OCI-M2 (cell line): ENCODE measurements at regions not wholly inside any gene's neighbourhood (a gene's known extent, or its start where the extent isn't known, plus 50 kb on each side); places are given as distances from the start of the nearest gene placed in this dataset.
A peak's percentile ranks its signal among the peaks of the same experiment; 100 is the strongest.

Experiments
- DNase-seq: peaks from one replicate; lab custom pipeline; 2025; ENCODE audit not compliant: unreplicated experiment; lab: John Stamatoyannopoulos, UW

DNA sequence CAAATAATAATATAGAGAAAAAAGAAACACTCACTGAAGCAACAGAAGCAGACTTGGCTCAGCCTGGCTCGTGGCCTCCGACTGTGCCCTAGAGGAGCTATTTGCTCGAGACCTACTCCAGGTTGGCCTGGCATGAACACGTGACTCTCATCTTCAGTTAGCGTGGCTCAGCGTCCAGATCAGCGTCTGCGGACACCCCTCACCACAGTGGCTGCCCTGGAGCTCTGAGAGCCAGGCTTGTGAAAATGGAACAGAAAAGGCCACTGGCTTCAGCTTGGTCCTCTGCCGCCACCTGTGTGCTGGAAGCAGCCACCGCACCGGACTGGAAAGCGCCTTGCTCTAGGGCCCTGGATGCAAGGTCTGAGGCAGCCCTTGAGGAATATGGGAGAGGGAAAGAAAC, 1184.0 kb upstream of the GYPC start:
- no peak for DNase-seq

DNA sequence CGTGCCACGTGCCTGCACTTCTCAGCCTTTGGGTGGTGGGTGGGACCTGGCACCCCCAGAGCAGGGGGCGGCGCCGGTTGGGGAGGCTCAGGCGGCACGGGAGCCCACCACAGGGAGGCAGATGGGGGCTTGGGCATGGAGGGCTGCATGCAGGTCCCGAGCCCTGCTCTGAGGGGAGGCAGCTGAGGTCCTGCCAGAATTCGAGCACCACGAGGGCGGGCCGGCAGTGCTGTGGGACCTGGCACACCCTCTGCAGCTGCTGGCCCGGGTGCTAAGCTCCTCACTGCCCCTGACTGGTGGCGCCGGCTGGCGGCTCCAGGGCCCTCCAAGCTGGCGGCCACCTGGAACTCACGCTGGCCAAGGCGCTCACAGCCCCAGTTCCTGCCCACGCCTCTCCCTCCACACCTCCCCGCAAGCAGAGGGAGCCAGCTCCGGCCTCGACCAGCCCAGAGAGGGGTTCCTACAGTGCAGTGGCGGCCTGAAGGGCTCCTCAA, 1176.8 kb upstream of the GYPC start:
- no peak for DNase-seq

DNA sequence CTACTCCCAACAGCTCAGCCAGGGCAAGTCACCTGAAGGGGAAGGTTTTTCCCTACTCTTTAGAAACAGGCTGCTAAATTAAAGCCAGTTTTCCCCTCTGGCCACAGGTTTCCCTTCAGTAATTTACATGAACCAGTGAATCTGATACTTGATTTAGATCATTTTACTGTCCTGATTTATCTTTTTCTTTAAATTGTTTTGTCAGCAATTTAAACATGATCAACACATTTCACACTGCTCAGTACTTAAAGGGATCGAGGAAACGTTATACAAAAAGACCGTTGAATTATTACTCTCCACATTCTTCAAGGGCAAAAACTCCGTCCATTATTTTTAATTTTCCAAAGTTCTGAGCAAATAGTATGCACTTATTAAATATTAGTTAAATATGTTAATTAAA, 1165.7 kb upstream of the GYPC start:
- no peak for DNase-seq

DNA sequence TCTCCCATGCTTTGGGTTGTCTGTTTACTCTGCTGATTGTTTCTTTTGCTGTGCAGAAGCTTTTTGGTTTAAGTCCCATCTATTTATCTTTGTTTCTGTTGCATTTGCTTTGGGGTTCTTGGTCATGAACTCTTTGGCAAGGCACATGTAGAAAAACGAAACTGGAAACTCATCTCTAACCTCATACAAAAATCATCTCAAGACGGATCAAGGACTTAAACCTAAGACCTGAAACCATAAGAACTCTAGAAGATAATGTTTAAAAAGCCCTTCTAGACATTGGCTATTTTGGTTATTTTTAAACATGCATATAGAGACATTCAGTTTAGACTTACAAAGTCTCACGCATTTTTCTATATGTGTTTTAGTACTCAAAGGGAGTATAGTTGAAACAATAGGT, 1164.3 kb upstream of the GYPC start:
- no peak for DNase-seq

DNA sequence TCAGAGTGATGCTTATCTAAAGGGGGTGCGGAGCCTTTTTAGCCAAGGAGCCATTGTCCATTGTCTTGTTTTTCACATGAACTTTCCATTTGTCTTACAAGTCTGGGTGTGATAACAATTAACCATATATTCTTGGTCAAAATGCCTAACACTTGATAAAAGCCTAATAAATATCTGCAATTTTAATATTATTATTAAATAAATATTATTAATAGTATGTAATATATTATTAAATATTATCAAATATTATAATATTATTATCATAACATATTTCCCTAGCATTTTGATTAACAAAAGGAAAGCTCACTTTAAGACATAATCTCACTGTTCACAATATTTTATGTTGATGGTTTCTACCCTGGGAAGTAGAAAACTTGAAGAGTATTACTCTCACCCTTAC, 1143.6 kb upstream of the GYPC start:
- DNase-seq: no peak

DNA sequence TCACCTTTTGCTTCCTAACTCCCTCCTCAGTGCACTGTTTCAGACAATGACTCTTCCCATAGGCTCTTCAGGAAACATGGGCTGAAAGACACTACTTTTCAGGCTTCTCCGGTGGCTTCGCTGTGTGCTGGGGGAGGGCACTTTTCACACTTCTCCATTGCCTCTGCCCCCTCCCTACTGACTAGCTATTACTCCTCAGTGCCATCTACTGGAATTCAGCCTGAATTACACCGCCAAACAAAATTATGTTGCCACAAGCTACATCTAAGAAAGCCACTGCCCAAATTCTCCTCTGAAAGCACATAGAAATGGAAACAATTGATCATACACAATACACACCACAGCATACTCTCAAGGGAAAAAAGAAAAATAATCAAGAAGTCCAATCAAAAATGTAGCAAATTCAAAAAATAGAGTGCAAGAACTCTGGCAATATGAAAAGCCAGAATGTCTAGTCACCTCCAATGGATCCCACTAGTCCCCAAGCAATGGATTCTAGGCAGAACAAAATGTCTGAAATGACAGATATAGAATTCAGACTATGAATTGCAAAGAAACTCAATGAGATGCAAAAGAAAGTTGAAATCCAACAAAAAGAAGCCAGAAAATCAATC, 1139.4 kb upstream of the GYPC start:
- no peak for DNase-seq

DNA sequence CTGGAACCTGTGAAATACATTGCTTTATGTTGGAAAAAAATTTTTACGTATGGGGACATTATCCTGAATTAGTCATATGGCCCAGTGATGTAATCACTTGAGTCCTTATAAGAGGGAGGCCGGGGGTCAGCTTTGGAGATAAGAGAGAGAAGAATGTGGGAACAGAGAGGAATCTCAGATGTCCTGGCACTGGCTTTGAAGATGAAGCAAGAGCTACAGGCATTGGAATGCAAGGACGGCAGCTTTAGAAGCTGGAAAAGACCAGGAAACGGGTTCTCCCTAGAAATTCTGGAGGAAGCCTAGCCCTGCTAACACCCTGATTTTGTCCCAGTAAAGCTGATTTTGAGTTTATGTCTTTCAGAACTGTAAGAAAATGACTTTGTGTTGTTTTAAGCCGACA, 1129.9 kb upstream of the GYPC start:
- DNase-seq: no peak

DNA sequence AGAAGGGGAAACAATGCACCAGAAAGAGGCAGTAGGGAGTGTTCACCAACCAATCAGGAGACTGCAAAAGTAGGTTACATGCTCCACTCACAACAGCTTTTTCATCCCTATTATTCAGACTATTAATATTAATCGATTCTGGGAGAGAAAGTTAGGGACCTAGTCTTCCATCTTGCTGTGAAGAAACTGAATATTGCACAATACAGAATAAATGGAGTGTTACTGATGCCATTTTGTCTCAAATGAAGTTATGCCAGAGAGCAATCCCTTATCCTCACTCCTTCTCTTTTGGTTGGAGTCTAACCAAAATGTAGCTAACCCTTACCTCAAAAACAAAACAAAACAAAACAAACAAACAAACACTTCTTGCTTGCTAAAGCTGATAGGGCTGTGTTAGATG, 1120.9 kb upstream of the GYPC start:
- no peak for DNase-seq

DNA sequence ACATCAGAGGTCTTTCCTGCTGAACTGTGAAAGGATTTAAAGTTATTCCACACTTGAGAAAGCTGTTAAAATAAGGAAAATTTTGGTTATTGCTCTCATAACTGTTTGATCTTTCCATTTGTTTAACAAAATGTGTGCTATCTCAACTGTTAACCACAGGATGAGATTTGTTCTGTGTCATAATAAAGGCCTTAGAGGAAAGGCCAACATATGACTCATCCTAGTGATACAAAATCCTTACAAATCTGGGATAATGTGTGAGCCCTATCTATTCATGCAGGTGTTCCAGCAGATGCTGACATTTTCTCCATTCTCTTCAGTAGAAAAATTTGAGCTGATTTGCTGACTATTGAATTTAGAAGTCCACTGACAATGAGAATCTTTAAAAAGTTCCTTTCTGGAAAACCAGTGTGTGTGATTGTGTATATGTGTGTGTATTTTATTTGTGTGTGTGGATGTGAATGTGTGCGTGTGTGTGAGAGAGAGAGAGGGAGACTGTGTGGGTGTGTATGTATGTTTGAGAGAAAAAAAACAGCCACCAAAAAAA, 1111.9 kb upstream of the GYPC start:
- DNase-seq: no peak

DNA sequence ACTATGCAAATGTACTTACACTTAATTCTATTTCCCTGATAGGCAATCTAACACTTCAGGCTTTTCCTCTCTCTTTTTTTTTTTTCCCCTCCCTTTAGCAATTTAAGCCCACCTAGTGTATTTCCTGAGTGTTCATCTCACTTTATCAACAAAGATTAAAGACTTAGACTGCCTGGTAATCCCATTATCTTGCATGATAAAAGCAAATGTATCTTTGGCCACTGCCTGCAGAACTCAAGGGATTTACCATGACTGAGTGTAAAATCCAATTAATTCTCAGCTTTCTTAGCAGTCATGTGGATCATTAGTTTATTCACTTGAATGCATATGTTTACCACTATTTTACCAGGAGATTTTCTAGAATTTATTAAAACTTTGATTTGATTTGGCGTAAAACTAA, 1102.2 kb upstream of the GYPC start:
- DNase-seq: no peak

DNA sequence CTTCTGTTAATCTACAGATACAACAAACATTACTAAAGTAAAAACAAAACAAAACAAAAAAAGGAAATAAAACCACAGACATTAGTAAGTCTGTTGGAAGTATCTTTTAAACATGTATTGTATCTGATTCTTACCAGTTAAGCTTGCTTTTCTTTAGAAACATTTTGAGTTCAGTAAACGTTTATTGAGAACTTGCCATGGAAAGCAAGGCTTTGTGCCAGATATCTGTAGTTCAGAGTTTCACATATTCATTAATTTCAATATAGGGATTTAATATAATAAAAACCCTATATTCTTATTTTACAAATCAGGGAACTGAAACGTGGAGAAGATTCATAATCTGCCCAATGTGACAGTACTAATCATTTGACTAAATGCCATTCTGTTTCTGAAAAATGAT, 1101.0 kb upstream of the GYPC start:
- DNase-seq: no peak

DNA sequence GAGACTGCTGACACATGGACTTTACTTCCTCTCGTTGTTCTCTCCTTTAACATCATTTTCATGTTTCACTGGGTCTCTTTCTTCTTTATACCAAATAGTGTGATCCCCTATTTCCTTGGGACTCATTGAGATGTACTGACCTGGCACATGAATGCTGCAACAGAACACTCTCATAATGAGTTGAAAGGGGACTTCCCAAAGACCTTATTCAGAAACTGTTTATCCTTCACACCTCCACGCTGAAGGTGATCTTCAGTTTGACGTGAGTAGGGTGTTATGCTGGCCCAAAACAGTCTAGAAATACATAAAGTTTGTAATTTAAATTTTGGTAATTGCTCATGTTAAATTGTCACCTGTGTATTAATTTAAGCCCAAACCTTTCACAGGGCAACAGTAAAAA, 1096.8 kb upstream of the GYPC start:
- no peak for DNase-seq

DNA sequence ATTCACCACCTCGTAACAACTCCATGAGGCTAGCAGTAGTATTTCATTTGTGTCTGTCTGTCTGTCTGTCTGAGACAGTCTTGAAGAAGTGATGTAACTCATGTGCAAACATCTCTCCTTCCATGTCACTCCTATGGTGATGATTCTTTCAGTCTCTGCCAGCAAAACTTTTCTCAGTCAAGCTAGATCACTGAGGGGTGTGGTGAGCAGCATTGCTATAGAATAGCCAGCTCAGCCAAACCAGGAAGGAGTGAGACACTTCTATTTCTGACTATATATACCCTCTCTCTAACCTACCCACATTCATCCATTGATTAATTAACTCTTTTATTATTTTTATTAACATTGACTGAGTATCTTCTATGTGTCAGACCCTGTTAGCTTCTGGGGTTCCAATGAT, 1095.1 kb upstream of the GYPC start:
- DNase-seq: no peak

DNA sequence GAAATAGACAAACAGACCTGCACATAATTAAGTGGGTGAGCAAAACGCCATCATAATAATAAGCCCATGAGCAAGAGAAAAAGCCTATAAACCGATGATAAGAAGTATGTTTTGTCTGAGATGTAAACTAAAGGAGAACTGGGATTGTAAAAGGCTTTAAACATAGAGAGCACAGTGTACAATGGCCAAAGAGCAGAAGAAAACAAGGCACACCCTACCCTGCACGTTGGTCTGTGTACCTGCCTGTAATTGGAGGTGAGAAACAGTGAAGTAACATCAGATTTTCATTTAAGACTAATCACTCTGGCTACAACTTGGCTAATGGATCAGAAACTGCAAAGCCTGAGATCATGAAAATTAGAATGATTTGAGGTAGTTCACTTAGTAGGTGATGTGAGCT, 1094.7 kb upstream of the GYPC start:
- DNase-seq: no peak

DNA sequence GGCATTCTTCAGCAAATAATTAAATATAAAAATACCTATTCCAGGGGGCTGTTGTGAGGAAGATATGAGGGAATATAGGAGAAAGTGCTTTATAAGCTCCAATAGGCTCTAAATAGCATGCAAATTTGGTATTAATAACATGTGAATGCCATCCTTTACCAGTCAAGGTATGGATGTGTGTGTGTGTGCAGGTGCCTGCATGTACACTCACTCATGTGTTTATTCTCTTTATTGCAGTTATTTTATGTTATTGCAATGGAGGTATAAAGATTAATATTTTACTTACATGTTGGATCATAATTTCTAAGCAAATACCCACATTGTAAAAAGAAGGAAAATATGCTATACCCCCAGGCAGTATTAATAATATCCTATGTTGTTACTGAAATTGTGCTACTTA, 1093.0 kb upstream of the GYPC start:
- DNase-seq: no peak

DNA sequence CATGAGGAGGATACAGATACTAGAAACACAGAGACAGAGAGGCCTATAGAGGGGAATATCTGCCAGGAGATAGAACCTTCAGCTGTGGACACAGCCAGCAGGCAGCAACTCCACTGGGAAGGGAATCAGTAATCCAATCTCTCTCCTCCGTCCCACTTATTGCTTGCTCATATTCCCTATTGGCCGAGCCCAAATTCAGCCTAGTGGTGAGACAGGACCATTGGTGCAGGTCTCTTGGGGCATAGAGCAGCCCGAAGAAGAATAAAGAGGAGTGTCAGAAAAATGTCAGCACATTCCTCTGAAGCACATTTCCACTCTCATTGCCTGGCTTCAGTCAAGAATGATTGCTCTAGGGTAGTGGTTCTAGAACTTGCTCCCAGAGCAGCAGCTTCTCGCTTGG, 1091.5 kb upstream of the GYPC start:
- no peak for DNase-seq

DNA sequence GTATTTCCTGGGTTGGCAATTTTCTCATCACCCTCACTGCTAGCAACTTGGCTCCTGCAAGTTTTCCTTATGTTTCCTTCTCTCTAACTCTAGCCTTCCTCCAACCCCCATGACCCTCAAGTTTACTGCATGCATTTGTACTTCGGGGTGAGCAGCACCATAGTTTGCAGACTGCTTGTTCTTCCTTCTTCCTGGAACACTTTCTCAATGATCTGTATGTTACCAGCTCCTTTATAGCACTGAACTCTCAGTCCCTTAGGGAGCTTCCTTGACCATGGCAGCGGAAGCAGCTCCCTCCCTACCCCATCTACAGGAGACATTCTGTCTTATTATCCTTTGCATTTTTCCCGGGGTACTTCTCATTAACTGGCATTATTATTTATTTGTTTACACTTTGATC, 1089.5 kb upstream of the GYPC start:
- DNase-seq: no peak

DNA sequence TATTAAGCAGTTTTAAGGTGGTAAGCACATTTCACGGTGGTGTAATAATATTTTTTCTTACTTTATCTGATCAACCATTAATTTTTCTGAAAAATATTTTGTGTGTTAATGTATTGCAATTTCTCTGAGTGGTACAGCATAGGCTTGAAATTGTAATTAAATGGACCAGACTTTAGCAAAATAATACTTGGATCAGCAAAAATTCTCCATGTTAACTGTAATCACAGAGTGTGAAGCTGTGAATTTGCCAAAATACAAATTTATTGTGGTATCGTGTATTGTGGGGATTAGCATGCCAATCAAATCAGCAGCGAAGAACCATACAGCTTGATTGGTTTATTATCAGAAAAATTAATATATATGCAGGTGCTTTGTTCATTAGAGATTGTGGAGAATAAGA, 1088.9 kb upstream of the GYPC start:
- DNase-seq: no peak

DNA sequence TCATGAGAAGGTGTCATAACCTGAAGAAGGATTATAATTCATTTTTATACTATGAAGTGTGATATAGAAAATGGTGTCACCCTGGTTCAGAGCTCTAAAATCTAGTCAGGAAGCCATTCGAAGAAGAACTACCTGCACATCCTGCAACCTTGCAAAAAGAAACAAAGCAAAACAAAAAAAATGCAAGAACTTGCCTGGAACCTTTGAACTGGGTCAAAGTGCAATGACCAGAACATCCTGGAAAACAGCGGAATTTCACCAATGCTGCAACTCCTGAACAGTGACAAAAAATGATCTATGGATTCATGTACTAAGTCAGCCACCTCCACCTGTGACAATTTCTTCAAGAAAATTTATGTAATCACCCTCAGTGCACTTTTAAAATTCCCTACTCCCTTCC, 1083.3 kb upstream of the GYPC start:
- DNase-seq: no peak

DNA sequence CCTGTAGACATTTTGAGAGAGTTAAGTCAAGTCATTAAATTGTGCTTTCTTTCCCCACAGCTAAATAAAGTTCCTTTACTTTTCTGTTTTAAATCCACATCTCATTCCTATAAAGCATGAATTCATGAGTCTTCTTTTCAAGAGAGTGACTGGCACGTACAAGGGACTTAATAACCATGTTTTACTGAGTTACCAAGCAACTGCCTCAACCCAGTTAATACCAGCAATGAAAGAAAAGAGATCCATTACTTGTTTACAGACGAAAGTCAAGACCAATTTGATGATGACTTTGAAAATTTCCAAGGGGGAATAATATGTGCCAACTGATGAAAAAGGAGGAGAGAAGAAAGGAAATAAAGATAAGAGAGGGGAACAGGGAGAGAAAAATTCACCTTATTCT, 1082.5 kb upstream of the GYPC start:
- DNase-seq: no peak

DNA sequence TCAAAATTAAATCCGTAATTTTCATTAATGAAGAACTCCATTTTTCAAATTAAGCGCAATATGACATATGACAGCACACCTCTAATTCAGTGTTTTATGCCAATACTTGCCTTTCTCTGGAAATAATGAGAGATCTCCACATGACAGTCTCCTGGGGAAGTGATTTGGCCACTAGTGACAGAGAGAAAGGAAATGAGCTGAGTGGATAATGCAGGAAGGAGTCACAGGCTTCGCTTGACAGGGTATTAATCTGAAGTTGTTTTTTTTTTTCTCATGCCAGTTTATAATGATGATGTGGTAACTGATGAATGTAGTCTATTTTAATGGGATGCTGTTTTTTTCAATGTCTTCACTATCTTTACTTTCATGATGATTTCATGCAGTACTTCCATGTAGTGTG, 1079.4 kb upstream of the GYPC start:
- DNase-seq: no peak

DNA sequence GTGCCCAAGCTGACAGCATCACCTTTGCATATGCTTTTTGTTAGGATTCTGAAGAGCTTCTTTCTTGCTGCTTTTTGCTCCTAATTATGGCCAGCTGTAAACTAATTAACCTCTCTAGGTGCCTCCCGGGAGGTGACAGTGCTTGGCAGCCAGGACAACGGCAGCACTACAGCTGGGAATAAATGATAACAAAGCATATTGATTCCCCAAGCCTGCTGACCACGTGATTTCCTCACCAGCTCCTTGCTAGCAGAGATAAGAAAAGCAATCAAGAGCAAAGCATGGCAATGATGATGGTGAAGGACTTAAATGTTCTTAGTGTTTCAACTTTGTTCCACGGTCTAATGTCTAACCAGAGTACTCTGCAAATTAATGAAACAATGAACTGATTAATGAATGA, 1074.4 kb upstream of the GYPC start:
- DNase-seq: peak; percentile 46

DNA sequence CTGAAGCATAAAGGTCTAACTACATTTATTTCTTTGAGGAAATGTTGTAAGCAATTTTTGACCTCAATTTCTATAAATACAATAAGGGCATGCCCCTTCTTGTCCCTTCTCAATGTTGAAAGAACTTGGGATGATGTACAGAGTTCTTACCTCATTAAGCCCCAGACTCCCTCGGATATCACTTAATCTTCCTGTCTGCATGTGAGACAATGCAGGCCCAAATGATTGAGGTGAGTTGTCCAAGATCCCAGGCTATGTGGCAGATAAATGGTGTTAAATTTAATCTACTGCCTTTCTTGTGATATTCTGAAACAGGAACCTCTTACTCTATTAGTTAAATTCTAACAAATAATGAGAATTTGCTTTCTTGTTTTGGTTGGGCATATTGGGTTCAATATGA, 1073.4 kb upstream of the GYPC start:
- DNase-seq: no peak
